SK-N-SH treated with all-trans-retinoic acid at 6 μM for 48 hours (cell line): ENCODE measurements at regions not wholly inside any gene's neighbourhood (a gene's known extent, or its start where the extent isn't known, plus 50 kb on each side); places are given as distances from the start of the nearest gene placed in this dataset.

ENCODE experiments used
- CSDC2 ChIP-seq: fragments of 250-450 bp; sonication (Bioruptor Pico); IDR thresholded peaks from 2 replicates; pipeline ENCODE4 v1.5.0; 2020; ENCODE audit warnings: mild to moderate bottlenecking, moderate library complexity
- CSRNP3 ChIP-seq: fragments of 250-450 bp; sonication (Bioruptor Pico); IDR thresholded peaks from 2 replicates; pipeline ENCODE4 v1.5.1; 2021; ENCODE audit warnings: mild to moderate bottlenecking, moderate library complexity
- ESRRG ChIP-seq: fragments of 250-450 bp; sonication (Bioruptor Pico); IDR thresholded peaks from 2 replicates; pipeline ENCODE4 v1.6.1; 2021; ENCODE audit warnings: mild to moderate bottlenecking
- PATZ1 ChIP-seq: fragments of 250-450 bp; sonication (Bioruptor Pico); IDR thresholded peaks from 2 replicates; pipeline ENCODE4 v1.8.0; 2020; ENCODE audit warnings: mild to moderate bottlenecking, moderate library complexity, borderline replicate concordance
- POU6F1 ChIP-seq: fragments of 250-450 bp; sonication (Bioruptor Pico); IDR thresholded peaks from 2 replicates; pipeline ENCODE4 v1.8.0; 2021; ENCODE audit warnings: low read depth, mild to moderate bottlenecking, moderate library complexity, borderline replicate concordance
- RARB ChIP-seq: fragments of 250-450 bp; sonication (Bioruptor Pico); IDR thresholded peaks from 2 replicates; pipeline ENCODE4 v1.8.0; 2021; ENCODE audit warnings: mild to moderate bottlenecking, moderate library complexity
- SNAI2 ChIP-seq: fragments of 250-450 bp; sonication (Bioruptor Pico); IDR thresholded peaks from 2 replicates; pipeline ENCODE4 v1.5.0; 2020; ENCODE audit warnings: mild to moderate bottlenecking, moderate library complexity
- ZFP30 ChIP-seq: fragments of 450-650 bp; formaldehyde crosslinking; IDR thresholded peaks from 2 replicates; pipeline ENCODE4 v1.5.0; 2022; ENCODE audit warnings: mild to moderate bottlenecking, moderate library complexity
- ZNF565 ChIP-seq: fragments of 450-650 bp; formaldehyde crosslinking; conservative IDR thresholded peaks from 2 replicates; pipeline ENCODE4 v1.5.0; 2020; ENCODE audit warnings: low read depth, mild to moderate bottlenecking, moderate library complexity
- ZNF70 ChIP-seq: fragments of 450-650 bp; formaldehyde crosslinking; IDR thresholded peaks from 2 replicates; pipeline ENCODE4 v1.5.0; 2020; ENCODE audit warnings: mild to moderate bottlenecking, moderate library complexity
- ZNF8 ChIP-seq: fragments of 450-650 bp; formaldehyde crosslinking; IDR thresholded peaks from 2 replicates; pipeline ENCODE4 v1.5.0; 2020; ENCODE audit warnings: mild to moderate bottlenecking, moderate library complexity
- TF ChIP-seq, protein P1 (sequence below): fragments of 250-450 bp; sonication (Bioruptor Pico); IDR thresholded peaks from 2 replicates; pipeline ENCODE4 v1.5.1; 2020; ENCODE audit warnings: low read depth, mild to moderate bottlenecking, moderate library complexity
- TF ChIP-seq, protein P2 (sequence below): fragments of 250-450 bp; sonication (Bioruptor Pico); IDR thresholded peaks from 2 replicates; pipeline ENCODE4 v1.5.0; 2020; ENCODE audit warnings: mild to moderate bottlenecking, moderate library complexity

DNA sequence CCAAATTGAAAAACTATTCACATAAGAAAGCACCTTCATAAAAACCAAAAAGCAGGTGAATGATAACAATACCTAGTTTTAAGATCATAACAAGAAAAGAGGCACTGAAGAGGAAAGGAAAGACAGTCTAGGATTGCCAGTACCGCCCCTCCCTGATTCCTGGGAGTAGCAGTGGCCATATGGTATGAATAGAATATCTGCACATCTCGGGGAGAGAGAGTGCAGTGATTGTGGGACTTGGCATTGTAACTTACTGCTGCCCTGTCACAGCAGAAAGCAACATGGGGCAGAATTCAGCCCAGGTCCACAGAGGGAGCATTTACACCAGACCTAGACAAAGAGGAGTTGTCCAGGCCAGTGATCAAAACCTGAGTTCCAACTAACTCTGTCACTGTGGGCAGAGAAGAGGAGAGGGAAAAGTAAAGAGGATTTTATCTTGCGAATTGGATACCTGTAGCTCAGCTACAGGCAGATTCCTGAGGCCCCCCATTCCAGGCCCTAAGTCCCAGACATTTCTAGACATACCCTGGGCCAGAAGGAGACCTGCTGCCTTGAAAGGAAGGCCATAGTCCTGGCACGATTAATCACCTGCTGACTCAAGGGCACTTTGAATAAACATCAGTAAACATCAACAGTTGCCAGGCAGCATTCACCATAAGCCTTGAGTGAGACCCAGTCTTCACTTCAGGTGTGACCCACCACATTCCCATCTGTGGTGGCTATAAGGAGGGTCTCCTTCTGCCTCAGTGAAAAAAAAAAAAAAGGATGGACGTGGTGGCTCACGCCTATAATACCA lies 397.5 kb downstream of the TGFB2 start:
- TF ChIP-seq RARB (CRISPR knock-in tag) (no peak), ZFP30 (no peak), SNAI2 (CRISPR knock-in tag) (no peak), CSDC2 (no peak), CSRNP3 (CRISPR knock-in tag) (no peak), POU6F1 (CRISPR knock-in tag) (no peak), ESRRG (CRISPR knock-in tag) (no peak), PATZ1 (CRISPR knock-in tag) (no peak), ZNF70 (CRISPR knock-in tag) (no peak), ZNF8 (CRISPR knock-in tag) (no peak), ZNF565 (CRISPR knock-in tag) (no peak)
- TF ChIP-seq, protein P1, sequence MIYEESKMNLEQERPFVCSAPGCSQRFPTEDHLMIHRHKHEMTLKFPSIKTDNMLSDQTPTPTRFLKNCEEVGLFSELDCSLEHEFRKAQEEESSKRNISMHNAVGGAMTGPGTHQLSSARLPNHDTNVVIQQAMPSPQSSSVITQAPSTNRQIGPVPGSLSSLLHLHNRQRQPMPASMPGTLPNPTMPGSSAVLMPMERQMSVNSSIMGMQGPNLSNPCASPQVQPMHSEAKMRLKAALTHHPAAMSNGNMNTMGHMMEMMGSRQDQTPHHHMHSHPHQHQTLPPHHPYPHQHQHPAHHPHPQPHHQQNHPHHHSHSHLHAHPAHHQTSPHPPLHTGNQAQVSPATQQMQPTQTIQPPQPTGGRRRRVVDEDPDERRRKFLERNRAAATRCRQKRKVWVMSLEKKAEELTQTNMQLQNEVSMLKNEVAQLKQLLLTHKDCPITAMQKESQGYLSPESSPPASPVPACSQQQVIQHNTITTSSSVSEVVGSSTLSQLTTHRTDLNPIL (CRISPR knock-in tag), result no peak
- TF ChIP-seq, protein P2, sequence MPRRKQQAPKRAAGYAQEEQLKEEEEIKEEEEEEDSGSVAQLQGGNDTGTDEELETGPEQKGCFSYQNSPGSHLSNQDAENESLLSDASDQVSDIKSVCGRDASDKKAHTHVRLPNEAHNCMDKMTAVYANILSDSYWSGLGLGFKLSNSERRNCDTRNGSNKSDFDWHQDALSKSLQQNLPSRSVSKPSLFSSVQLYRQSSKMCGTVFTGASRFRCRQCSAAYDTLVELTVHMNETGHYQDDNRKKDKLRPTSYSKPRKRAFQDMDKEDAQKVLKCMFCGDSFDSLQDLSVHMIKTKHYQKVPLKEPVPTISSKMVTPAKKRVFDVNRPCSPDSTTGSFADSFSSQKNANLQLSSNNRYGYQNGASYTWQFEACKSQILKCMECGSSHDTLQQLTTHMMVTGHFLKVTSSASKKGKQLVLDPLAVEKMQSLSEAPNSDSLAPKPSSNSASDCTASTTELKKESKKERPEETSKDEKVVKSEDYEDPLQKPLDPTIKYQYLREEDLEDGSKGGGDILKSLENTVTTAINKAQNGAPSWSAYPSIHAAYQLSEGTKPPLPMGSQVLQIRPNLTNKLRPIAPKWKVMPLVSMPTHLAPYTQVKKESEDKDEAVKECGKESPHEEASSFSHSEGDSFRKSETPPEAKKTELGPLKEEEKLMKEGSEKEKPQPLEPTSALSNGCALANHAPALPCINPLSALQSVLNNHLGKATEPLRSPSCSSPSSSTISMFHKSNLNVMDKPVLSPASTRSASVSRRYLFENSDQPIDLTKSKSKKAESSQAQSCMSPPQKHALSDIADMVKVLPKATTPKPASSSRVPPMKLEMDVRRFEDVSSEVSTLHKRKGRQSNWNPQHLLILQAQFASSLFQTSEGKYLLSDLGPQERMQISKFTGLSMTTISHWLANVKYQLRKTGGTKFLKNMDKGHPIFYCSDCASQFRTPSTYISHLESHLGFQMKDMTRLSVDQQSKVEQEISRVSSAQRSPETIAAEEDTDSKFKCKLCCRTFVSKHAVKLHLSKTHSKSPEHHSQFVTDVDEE (CRISPR knock-in tag), result no peak
